Left ventricle myocardium inferior (tissue), 1 donor: ENCODE measurements at regions not wholly inside any gene's neighbourhood (a gene's known extent, or its start where the extent isn't known, plus 50 kb on each side); places are given as distances from the start of the nearest gene placed in this dataset.
"Not testable (repeated sequence)": the region's sequence is repeated elsewhere in the genome, so short reads cannot be mapped to it uniquely, and the experiment has no call there.

ENCODE experiments used
- DNase-seq: peaks from one replicate; pipeline ENCODE4 v3.0.0-alpha.2; 2020
- H3K27ac ChIP-seq: fragments of 200-600 bp; replicated peaks from 2 replicates; pipeline ENCODE4 v1.8.0; 2021
- H3K27me3 ChIP-seq: fragments of 200-600 bp; 2 replicates; pipeline ENCODE4 v1.8.0; 2021; ENCODE audit warnings: low read depth
- H3K36me3 ChIP-seq: fragments of 200-600 bp; 2 replicates; pipeline ENCODE4 v1.8.0; 2021
- H3K4me1 ChIP-seq: fragments of 200-600 bp; 2 replicates; pipeline ENCODE4 v1.8.0; 2021
- H3K4me3 ChIP-seq: fragments of 200-600 bp; 2 replicates; pipeline ENCODE4 v1.8.0; 2021; ENCODE audit warnings: mild to moderate bottlenecking, moderate library complexity
- H3K9me3 ChIP-seq: fragments of 200-600 bp; replicated peaks from 2 replicates; pipeline ENCODE4 v1.8.0; 2021
- intact Hi-C: fragments of 100-400 bp; cut with micrococcal nuclease; formaldehyde crosslinking; loops from one replicate; pipeline ENCODE4 v1.11.0; 2022
- TF ChIP-seq, protein P1 (sequence below): fragments of 200-600 bp; IDR thresholded peaks from 2 replicates; pipeline ENCODE4 v1.8.0; 2021; ENCODE audit warnings: antibody characterized with exemption, mild to moderate bottlenecking, borderline replicate concordance
- donor health status: DM: no; HTN: yes; CAD: no; lungs with severe emphysema.

DNA sequence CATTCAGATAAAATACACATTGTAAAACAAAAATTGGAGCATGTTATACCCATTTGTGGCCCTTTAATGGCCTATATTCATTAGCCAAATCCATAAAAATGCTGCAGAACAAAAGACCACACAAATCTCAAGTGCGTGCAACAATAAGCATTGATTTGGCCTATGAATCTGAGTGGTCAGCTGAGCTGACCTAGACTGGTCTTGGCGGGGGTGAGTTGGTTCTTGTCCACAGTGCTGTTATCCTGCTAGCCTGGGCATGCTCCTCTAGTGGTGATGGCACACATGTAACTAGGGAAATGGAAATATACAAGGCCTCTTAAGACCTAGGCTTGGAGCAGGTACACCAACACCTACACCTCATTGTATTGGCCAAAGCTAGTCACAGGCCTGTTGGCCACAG lies 122.2 kb upstream of the TBCA start:
- no peaks in the 10 kb centered on the region for H3K36me3 ChIP-seq
- DNase-seq: no peak
- no peak overlapping the region for H3K27ac ChIP-seq

DNA sequence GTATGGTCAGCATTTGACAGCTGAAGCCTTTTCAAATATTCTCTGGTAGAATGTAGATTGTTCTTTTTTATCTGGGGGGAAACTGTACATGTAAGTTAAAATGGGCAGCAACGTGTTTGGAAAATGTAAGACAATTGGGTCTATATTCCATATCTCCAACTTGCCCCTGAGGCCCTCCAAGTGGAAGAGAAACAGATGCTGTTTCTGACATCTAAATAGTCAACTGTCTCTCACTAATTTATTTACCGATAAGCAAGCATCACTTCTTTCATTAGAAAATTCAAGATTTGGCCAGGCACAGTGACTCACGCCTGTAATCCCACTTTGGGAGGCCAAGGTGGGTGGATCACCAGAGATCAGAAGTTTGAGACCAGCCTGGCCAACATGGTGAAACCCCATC lies 120.2 kb upstream of the TBCA start:
- Histone ChIP-seq H3K27ac (no peak overlapping the region), H3K36me3 (no peaks in the 10 kb centered on the region), H3K27me3 (no peaks in the 10 kb centered on the region), H3K4me1 (peaks cover 3% of the 10 kb centered on the region), H3K4me3 (no peak overlapping the region), H3K9me3 (no peaks in the 10 kb centered on the region)
- DNase-seq: no peak
- TF ChIP-seq, protein P1, sequence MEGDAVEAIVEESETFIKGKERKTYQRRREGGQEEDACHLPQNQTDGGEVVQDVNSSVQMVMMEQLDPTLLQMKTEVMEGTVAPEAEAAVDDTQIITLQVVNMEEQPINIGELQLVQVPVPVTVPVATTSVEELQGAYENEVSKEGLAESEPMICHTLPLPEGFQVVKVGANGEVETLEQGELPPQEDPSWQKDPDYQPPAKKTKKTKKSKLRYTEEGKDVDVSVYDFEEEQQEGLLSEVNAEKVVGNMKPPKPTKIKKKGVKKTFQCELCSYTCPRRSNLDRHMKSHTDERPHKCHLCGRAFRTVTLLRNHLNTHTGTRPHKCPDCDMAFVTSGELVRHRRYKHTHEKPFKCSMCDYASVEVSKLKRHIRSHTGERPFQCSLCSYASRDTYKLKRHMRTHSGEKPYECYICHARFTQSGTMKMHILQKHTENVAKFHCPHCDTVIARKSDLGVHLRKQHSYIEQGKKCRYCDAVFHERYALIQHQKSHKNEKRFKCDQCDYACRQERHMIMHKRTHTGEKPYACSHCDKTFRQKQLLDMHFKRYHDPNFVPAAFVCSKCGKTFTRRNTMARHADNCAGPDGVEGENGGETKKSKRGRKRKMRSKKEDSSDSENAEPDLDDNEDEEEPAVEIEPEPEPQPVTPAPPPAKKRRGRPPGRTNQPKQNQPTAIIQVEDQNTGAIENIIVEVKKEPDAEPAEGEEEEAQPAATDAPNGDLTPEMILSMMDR: no peak
- intact Hi-C loops: no loop called here

More for the DNA sequence above, 122.2 kb upstream of the TBCA start:
- no peaks in the 10 kb centered on the region for H3K27me3 ChIP-seq
- H3K4me1 ChIP-seq: peaks cover 3% of the 10 kb centered on the region
- H3K9me3 ChIP-seq: no peaks in the 10 kb centered on the region
- intact Hi-C loops: no loop called here
- TF ChIP-seq, protein P1: no peak
- H3K4me3 ChIP-seq: no peak overlapping the region

DNA sequence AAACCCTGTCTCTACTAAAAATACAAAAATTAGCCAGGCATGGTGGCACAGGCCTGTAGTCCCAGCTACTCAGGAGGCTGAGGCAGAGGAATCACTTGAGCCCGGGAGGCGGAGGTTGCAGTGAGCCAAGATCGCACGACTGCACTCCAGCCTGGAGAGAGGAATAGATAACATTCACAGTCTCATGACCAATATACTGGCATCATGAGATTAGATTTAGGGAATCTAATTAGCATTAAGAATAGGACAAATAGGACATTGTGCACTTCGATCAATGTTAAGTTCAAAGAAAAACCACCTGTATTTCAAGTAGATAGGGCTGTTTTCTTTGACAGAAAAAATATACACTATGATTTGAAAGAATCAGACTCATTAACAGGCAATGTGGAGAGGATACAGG lies 118.0 kb upstream of the TBCA start:
- H3K27ac ChIP-seq, DNase-seq, H3K4me3 ChIP-seq, H3K27me3 ChIP-seq, H3K36me3 ChIP-seq, H3K9me3 ChIP-seq, H3K4me1 ChIP-seq, intact Hi-C loops: not testable (repeated sequence)

DNA sequence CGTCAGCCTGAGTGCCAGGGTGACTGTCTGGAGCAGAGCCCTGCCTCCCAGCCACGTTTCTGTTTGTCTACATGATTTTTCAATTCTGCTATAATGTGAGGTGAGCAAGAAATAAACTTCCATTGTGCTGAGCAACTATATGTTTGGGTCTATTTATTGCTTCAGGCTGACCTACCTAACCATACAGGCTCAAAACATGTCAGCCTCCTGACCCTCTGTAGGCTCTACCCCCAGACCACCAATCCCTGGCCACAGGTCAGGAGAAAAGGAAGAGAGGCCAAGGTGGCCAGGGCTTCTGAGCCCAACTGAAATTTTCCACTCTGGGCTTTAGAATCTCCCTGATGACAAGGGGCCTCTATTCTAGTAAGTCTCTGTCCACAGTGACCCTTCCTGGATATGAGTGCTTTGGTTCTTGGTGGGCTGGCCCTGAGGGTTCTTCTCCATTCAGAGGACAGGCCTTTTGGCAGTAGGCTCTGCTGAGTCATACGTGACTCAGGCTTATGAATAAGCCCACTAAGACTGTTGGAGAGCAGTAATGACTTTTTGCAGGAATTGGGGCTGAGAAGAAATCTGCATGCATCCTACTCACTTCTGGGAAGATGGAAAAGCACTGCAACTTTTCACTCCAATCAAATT lies 117.2 kb upstream of the TBCA start:
- no peaks in the 10 kb centered on the region for H3K9me3 ChIP-seq
- no peaks in the 10 kb centered on the region for H3K27me3 ChIP-seq
- no peak for DNase-seq
- no peak overlapping the region for H3K27ac ChIP-seq
- no peaks in the 10 kb centered on the region for H3K36me3 ChIP-seq
- H3K4me1 ChIP-seq: peaks cover 3% of the 10 kb centered on the region
- TF ChIP-seq, protein P1: no peak
- H3K4me3 ChIP-seq: no peak overlapping the region
- intact Hi-C loops: no loop called here

DNA sequence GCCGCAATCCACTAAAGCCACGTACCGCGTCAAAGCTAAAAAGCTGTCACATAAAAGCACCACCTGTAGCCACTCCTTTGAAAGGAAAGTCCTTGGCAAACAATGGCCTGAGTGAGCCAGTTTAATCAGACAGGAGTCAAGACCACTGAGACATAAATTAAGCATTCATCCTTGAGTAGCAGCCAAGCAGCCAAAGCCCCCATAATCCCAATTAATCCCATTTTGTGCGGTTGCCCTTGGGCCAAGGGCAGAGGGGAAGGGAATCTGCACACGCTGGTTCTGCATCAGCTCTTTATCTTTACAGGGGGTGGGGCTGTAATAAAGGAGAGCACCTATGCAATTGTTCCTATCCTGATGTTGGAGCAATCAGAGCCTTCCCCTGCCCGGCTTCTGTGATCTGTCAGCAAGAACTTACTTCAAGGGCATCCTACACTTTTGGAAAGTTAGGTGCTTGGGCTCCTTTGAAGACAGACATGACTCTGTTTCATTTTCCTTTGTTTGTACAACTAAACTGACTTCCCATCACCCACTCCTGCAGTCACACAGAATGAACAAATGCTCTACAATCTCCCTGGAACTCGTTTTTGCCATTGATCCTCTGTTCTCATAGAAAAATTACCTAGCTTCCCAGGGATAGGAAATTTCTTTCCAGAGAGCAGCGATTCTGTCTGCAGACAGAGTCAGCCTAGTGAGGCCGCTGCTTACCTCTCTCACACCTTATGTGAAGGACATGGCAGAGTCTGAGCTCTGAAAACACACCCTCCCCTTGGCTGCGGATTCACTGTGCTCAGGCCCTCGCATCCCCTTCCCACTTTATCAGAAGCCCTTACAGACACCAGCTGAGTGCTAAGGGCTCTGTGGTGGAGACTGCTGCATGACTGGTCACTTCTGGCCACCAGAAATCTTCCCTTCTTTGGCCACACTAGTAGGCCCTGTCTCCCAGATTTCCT lies 116.2 kb upstream of the TBCA start:
- intact Hi-C loops: no loop called here
- Histone ChIP-seq H3K27me3 (peaks cover 5% of the 10 kb centered on the region), H3K4me1 (peaks cover 3% of the 10 kb centered on the region), H3K36me3 (no peaks in the 10 kb centered on the region), H3K9me3 (no peaks in the 10 kb centered on the region), H3K4me3 (no peak overlapping the region), H3K27ac (no peak overlapping the region)
- no peak for DNase-seq
- TF ChIP-seq, protein P1: no peak

DNA sequence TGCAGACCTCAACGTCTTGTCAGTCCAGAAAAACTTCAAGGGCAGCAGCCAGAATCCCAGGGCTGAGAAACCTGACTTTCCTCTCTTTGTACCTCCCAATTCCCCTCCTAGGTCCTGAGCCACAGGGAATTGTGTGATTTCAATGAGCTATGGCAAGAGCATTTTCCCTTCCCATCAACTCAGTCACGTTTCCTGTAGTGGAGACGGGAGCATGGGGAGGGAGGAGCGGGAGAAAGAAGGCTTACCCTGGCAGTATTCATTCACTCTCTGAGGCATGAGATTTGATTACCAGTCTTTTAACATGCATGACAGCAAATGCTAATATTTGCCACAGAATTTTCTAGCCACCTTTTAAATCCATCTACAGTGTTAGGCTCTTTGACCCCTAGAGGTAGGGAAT lies 109.4 kb upstream of the TBCA start:
- H3K27ac ChIP-seq: no peak overlapping the region
- no peak for DNase-seq
- H3K27me3 ChIP-seq: peaks cover 65% of the 10 kb centered on the region
- H3K4me1 ChIP-seq: no peaks in the 10 kb centered on the region
- H3K4me3 ChIP-seq: no peak overlapping the region
- TF ChIP-seq, protein P1: no peak
- H3K9me3 ChIP-seq: no peaks in the 10 kb centered on the region
- intact Hi-C loops: no loop called here
- H3K36me3 ChIP-seq: no peaks in the 10 kb centered on the region
